Common myeloid progenitor, CD34-positive (primary cell): ENCODE measurements at regions not wholly inside any gene's neighbourhood (a gene's known extent, or its start where the extent isn't known, plus 50 kb on each side); places are given as distances from the start of the nearest gene placed in this dataset.
"Not testable (repeated sequence)": the region's sequence is repeated elsewhere in the genome, so short reads cannot be mapped to it uniquely, and the experiment has no call there.

Experiments used
- CTCF ChIA-PET: fragments of 350-600 bp; sonication (Branson Sonifier 250); formaldehyde crosslinking; loops from one replicate; lab custom pipeline; 2021; ENCODE audit warnings: antibody characterized with exemption; lab: Charles Lee
- POLR2A ChIA-PET: fragments of 350-600 bp; sonication (Branson Sonifier 250); formaldehyde crosslinking; loops from one replicate; lab custom pipeline; 2021; ENCODE audit warnings: antibody characterized with exemption; lab: Charles Lee
- DNase-seq, 3 donors: peaks; one replicate each; pipeline versions ENCODE4 v3.0.0 to v3.0.0-alpha.2; 2013
- H3K27ac ChIP-seq, 2 experiments: 1 replicate in 1 of 2; 2 replicates in 1 of 2; pipeline ENCODE4 v1.7.0; 2013; ENCODE audit warnings: inconsistent platforms in 2 of 2, low read length in 2 of 2, mild to moderate bottlenecking in 2 of 2, low read depth in 1 of 2, moderate library complexity in 1 of 2; ENCODE audit not compliant: severe bottlenecking in 2 of 2, insufficient read depth in 1 of 2, poor library complexity in 1 of 2
- H3K27me3 ChIP-seq, 5 experiments: replicated peaks in 2 of 5; 1 replicate in 3 of 5; 2 replicates in 2 of 5; pipeline versions ENCODE4 v1.6.1 to v1.7.0; 2013; ENCODE audit warnings: low read length in 4 of 5, mild to moderate bottlenecking in 2 of 5, moderate library complexity in 2 of 5, inconsistent platforms in 1 of 5; ENCODE audit not compliant: insufficient read depth in 5 of 5, control insufficient read depth in 4 of 5
- H3K36me3 ChIP-seq, 4 experiments: 1 replicate in 2 of 4; 2 replicates in 2 of 4; pipeline versions ENCODE4 v1.6.1 to v1.7.0; 2013; ENCODE audit warnings: low read length in 3 of 4, control low read depth in 1 of 4, mild to moderate bottlenecking in 1 of 4; ENCODE audit not compliant: control insufficient read depth in 4 of 4, insufficient read depth in 4 of 4
- H3K4me1 ChIP-seq, 4 experiments: 1 replicate in 3 of 4; 2 replicates in 1 of 4; pipeline versions ENCODE4 v1.6.1 to v1.7.1; 2013; ENCODE audit warnings: low read length in 3 of 4, mild to moderate bottlenecking in 3 of 4, control low read depth in 1 of 4, inconsistent platforms in 1 of 4, moderate library complexity in 1 of 4; ENCODE audit not compliant: control insufficient read depth in 4 of 4, insufficient read depth in 4 of 4; ENCODE audit errors: control extremely low read depth in 1 of 4
- H3K4me3 ChIP-seq, 7 experiments: 1 replicate in 4 of 7; 2 replicates in 3 of 7; pipeline versions ENCODE4 v1.5.1 to v1.7.0; 2013; ENCODE audit warnings: mild to moderate bottlenecking in 7 of 7, low read length in 6 of 7, moderate library complexity in 6 of 7, inconsistent platforms in 2 of 7, low read depth in 2 of 7, control low read depth in 1 of 7; ENCODE audit not compliant: insufficient read depth in 4 of 7, control insufficient read depth in 1 of 7; ENCODE audit errors: extremely low read depth in 1 of 7
- H3K9me3 ChIP-seq, 5 experiments: 1 replicate in 4 of 5; 2 replicates in 1 of 5; pipeline versions ENCODE4 v1.6.1 to v1.7.1; 2013; ENCODE audit warnings: low read length in 4 of 5, mild to moderate bottlenecking in 2 of 5, inconsistent platforms in 1 of 5, low read depth in 1 of 5, moderate library complexity in 1 of 5; ENCODE audit not compliant: control insufficient read depth in 4 of 5, insufficient read depth in 2 of 5; ENCODE audit errors: control extremely low read depth in 1 of 5
- WGBS: methylation state at CpG from one replicate; pipeline ENCODE4 v1.1.5; 2013; ENCODE audit not compliant: insufficient coverage; 5-methylcytosine and 5-hydroxymethylcytosine counted together

DNA sequence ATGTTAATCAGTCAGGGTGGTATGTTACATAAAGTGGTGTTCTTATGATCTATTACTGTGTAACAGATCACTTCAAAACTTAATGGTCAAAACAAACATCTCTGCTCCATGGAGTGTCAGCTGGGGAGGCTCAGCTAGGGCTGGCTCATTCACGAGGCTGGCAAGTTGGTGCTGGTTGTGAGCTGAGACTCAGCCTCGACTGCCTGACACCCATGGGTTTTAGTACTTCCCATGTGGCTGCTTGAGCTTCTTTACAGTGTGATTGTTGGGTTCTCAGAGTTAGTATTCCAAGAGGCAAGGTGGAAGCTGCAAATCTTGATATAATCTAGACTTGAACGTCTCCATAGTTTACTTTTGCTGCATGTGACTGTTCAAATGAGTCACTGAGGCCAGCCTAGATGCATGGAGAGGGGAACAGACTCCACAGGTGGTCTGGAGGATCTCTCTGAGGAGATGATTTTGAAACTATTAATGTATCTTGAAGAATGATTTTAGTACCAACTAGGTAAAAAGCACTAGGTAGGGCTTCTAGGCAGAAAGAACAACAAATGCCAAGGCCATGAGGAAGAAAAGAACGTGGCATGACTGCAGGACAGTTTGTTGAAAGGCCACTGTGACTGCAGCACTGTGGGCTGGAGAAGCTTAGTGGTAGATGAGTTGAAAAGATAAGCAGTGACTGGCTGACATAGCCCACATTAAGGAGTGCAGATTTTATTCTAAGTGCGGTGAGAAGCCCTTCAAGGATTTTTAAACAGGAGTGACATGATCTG, 281.1 kb upstream of the PROK2 start:
- Histone ChIP-seq H3K27me3 (no peaks in the 10 kb centered on the region), H3K4me1 (peaks cover 0 to 3% (median 0%) of the 10 kb centered on the region in 4 experiments), H3K27ac (no peak overlapping the region), H3K4me3 (no peak overlapping the region), H3K9me3 (peaks cover 0 to 6% (median 0%) of the 10 kb centered on the region in 5 experiments), H3K36me3 (no peaks in the 10 kb centered on the region)
- peak in 2 of 3 donors; percentile 33 to 54 for DNase-seq
- ChIA-PET POLR2A (no interaction called here), CTCF (interaction anchor here (0.7 to 0.9 kb wide), 2 partner anchors 12 to 102 kb away, joined by 3 read pairs; no protein-coding TSS in a partner anchor)
- 62% methylated on average over 5 of the region's 5 CpGs for WGBS

DNA sequence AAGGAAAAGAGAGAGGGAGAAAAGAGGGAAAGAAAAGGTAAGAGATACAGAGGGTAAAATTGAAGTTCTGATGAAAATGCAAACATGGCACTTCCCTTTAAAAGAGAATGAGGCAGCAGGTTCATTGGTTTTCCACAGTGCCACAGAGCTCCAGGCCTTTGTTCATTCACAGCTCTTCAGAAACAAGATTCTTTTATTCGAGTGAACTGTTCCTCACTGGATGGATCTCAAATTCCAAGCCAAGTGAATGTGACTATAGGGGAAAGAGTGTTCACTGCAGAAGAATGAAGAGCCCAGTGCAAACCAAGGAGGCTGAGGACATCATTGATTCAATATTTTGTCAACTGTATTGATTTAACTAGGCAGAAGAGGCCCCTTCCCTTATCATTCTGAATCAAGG, 280.3 kb upstream of the PROK2 start:
- H3K4me1 ChIP-seq: peaks cover 0 to 3% (median 0%) of the 10 kb centered on the region in 4 experiments
- ChIA-PET CTCF (no interaction called here), POLR2A (no interaction called here)
- no peak overlapping the region for H3K27ac ChIP-seq
- 100% methylated on average over 1 of the region's 1 CpG for WGBS
- peaks cover 0 to 6% (median 0%) of the 10 kb centered on the region in 5 experiments for H3K9me3 ChIP-seq
- H3K27me3 ChIP-seq: no peaks in the 10 kb centered on the region
- H3K4me3 ChIP-seq: no peak overlapping the region
- no peak for DNase-seq
- no peaks in the 10 kb centered on the region for H3K36me3 ChIP-seq

DNA sequence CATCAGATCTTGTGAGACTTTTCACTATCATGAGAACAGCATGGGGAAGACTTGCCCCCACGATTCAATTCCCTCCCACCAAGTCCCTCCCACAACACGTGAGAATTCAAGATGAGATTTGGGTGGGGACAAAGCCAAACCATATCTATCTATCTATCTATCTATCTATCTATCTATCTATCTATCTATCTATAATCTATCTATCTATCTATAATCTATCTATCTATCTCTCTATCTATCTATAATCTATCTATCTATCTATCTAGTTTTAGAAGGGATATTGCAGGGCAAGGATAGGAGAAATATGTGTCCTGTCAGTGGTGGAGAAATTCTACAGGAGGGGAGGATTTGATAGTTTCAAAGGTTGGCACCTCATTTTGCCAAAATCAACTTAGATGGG, 279.8 kb upstream of the PROK2 start:
- POLR2A ChIA-PET: not testable (repeated sequence)

DNA sequence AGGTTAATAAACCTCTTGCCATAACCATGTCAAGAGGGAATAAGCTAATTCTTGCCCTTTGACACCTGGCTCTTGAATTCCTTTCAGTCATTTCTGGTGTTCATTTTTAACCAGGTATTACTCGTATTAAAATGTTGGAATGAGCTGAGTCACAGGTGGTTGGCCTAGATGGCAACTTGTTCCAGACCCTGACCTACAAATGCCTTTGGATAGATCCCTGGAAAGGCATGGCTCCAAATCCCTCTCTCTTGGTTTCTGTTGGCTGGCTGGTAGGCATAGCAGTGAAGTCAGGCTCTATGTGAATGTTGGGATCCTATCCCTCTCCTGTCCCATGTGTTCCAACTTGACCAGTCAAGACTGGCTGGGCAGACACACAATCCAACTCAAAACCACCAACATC, 277.1 kb upstream of the PROK2 start:
- H3K27ac ChIP-seq: no peak overlapping the region
- no peaks in the 10 kb centered on the region for H3K27me3 ChIP-seq
- CTCF ChIA-PET: interaction anchor here (1.2 kb wide), 1 partner anchor 72 kb away, joined by 3 read pairs; no protein-coding TSS in a partner anchor
- 100% methylated on average over 1 of the region's 1 CpG for WGBS
- no peak for DNase-seq
- POLR2A ChIA-PET: no interaction called here
- peaks cover 0 to 6% (median 0%) of the 10 kb centered on the region in 5 experiments for H3K9me3 ChIP-seq
- H3K36me3 ChIP-seq: no peaks in the 10 kb centered on the region
- H3K4me1 ChIP-seq: peaks cover 0 to 6% (median 0%) of the 10 kb centered on the region in 4 experiments
- no peak overlapping the region for H3K4me3 ChIP-seq

More for the DNA sequence above, 279.8 kb upstream of the PROK2 start:
- H3K27ac ChIP-seq, DNase-seq, H3K9me3 ChIP-seq, H3K4me1 ChIP-seq, H3K27me3 ChIP-seq, H3K36me3 ChIP-seq, CTCF ChIA-PET, H3K4me3 ChIP-seq: not testable (repeated sequence)
- 0% methylated on average over 1 of the region's 2 CpGs for WGBS

DNA sequence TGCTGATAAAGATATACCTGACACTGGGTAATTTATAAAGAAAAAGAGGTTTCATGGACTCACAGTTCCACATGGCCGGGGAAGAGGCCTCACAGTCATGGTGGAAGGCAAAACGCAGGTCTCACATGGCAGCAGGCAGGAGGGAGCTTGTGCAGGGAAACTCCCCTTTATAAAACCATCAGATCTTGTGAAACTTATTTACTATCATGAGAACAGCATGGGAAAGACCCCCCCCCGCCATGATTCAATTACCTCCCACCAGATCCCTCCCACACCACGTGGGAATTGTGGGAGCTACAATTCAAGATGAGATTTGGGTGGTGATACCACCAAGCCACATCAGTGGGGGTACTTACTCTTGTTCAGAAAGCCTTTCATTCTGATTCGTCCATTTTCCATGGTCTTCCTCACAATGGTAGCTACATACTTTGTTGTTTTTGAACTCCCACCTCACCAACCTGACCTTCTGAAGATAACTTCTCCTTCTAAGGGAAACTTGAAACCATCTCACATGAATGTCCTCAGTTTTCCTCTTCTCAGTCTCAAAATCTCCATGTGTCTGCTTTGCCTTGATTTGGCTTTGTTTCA, 275.6 kb upstream of the PROK2 start:
- Histone ChIP-seq H3K27me3 (no peaks in the 10 kb centered on the region), H3K27ac (no peak overlapping the region), H3K4me1 (peaks cover 0 to 3% (median 0%) of the 10 kb centered on the region in 4 experiments), H3K36me3 (no peaks in the 10 kb centered on the region), H3K9me3 (peaks cover 0 to 6% (median 0%) of the 10 kb centered on the region in 5 experiments), H3K4me3 (no peak overlapping the region)
- 100% methylated on average over 3 of the region's 5 CpGs for WGBS
- DNase-seq: no peak
- ChIA-PET CTCF (interaction anchor here (1.2 kb wide), 1 partner anchor 73 kb away, joined by 3 read pairs; no protein-coding TSS in a partner anchor), POLR2A (no interaction called here)

DNA sequence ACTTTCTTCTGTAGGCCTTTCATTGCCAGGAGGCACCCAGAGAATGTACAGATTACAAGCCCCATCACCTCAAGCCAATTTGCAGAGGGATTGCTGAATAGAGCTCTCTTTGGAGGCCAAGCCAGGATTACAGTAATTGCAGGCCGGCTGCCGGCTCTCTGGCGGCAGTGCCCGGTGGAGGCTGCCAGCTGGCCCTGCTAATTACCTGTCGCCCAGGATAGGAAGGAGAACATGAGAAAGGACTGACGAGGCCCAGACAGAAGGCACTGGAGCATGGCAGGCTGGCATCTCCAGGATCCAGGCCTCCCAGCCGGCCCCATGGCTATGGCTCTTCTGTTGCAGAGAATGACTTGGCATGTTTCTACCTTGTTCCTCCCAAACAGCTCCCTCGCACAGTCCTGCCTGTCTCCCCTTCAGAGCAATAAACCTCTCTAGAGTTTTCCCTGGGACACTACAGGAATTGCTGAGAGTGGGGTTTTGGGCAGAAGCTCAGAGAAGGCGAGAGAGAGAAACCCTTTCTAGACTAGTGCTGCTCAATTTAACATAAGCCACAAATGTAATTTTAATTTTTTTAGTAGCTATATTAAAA, 273.6 kb upstream of the PROK2 start:
- ChIA-PET POLR2A (no interaction called here), CTCF (interaction anchor here (0.8 to 1.3 kb wide), 3 partner anchors 10 to 764 kb away, joined by 3 to 4 read pairs (median 3); no protein-coding TSS in a partner anchor)
- 77% methylated on average over 7 of the region's 9 CpGs for WGBS

More for the DNA sequence above, 273.6 kb upstream of the PROK2 start:
- Histone ChIP-seq H3K36me3 (no peaks in the 10 kb centered on the region), H3K4me3 (no peak overlapping the region), H3K27me3 (no peaks in the 10 kb centered on the region), H3K9me3 (peaks cover 0 to 3% (median 0%) of the 10 kb centered on the region in 5 experiments), H3K4me1 (peaks cover 0 to 3% (median 0%) of the 10 kb centered on the region in 4 experiments), H3K27ac (no peak overlapping the region)
- peak in 2 of 3 donors; percentile 19 to 26 for DNase-seq
